SU-DHL-6 (cell line): ENCODE measurements at regions not wholly inside any gene's neighbourhood (a gene's known extent, or its start where the extent isn't known, plus 50 kb on each side); places are given as distances from the start of the nearest gene placed in this dataset.
"Not testable (repeated sequence)": the region's sequence is repeated elsewhere in the genome, so short reads cannot be mapped to it uniquely, and the experiment has no call there.

Experiments
- H2AFZ ChIP-seq: fragments of 200-600 bp; sonication (generic); 2 replicates; pipeline ENCODE4 v1.6.1; 2014; ENCODE audit warnings: low read depth, mild to moderate bottlenecking, moderate library complexity, mixed read lengths, antibody characterized with exemption, low read length; ENCODE audit not compliant: severe bottlenecking
- H3F3A ChIP-seq: fragments of 200-600 bp; shearing (Covaris generic); 2 replicates; pipeline ENCODE4 v1.6.0; 2016; ENCODE audit warnings: antibody characterized with exemption, mild to moderate bottlenecking; ENCODE audit not compliant: insufficient read depth
- H3K27ac ChIP-seq: fragments of 200-600 bp; sonication (generic); 2 replicates; pipeline ENCODE4 v1.5.1; 2016; ENCODE audit warnings: low read depth, mild to moderate bottlenecking, low read length, moderate library complexity, mixed read lengths
- H3K27me3 ChIP-seq: fragments of 200-600 bp; sonication (generic), shearing (Covaris generic); 2 replicates; pipeline ENCODE4 v1.6.0; 2014; ENCODE audit warnings: mild to moderate bottlenecking, low read length
- H3K36me3 ChIP-seq: fragments of 200-600 bp; sonication (generic); 2 replicates; pipeline ENCODE4 v1.6.1; 2014; ENCODE audit warnings: mild to moderate bottlenecking, low read length, mixed read lengths
- H3K4me2 ChIP-seq: fragments of 300-600, 200-600 bp; shearing (Covaris generic), sonication (generic); 2 replicates; pipeline ENCODE4 v1.6.0; 2014; ENCODE audit warnings: low read length, low read depth, mild to moderate bottlenecking; ENCODE audit not compliant: poor library complexity, severe bottlenecking
- H3K4me3 ChIP-seq: fragments of 200-600 bp; sonication (generic); 2 replicates; pipeline ENCODE4 v1.5.1; 2014; ENCODE audit warnings: antibody characterized with exemption, low read length, mild to moderate bottlenecking, mixed read lengths; ENCODE audit not compliant: insufficient read depth, poor library complexity, severe bottlenecking
- H3K79me2 ChIP-seq: fragments of 200-600 bp; sonication (generic); 2 replicates; pipeline ENCODE4 v1.6.1; 2014; ENCODE audit warnings: mild to moderate bottlenecking, low read length, moderate library complexity; ENCODE audit not compliant: insufficient read depth
- H3K9ac ChIP-seq: fragments of 200-600 bp; sonication (generic); 2 replicates; pipeline ENCODE4 v1.7.0; 2014; ENCODE audit warnings: mild to moderate bottlenecking, low read length
- H3K9me2 ChIP-seq: fragments of 200-600 bp; sonication (generic); replicated peaks from 2 replicates; pipeline ENCODE4 v1.6.1; 2014; ENCODE audit warnings: low read length; ENCODE audit not compliant: insufficient read depth
- H3K9me3 ChIP-seq: fragments of 200-600 bp; sonication (generic); 2 replicates; pipeline ENCODE4 v1.6.1; 2014; ENCODE audit warnings: low read length, mixed read lengths; ENCODE audit not compliant: insufficient read depth
- H4K20me1 ChIP-seq: fragments of 200-600 bp; sonication (generic); 2 replicates; pipeline ENCODE4 v1.6.1; 2014; ENCODE audit warnings: low read depth, mild to moderate bottlenecking, antibody characterized with exemption, low read length, moderate library complexity, mixed read lengths
- EZH2phosphoT487 ChIP-seq: fragments of 200-600 bp; sonication (generic), shearing (Covaris generic); conservative IDR thresholded peaks from 2 replicates; pipeline ENCODE4 v1.6.1; 2018; ENCODE audit warnings: mild to moderate bottlenecking, antibody characterized with exemption, low read length, moderate library complexity, mixed read lengths
- TF ChIP-seq, protein P1 (sequence below): fragments of 200-600 bp; sonication (generic); IDR thresholded peaks from one replicate; pipeline ENCODE4 v1.5.1; 2017; ENCODE audit warnings: antibody characterized with exemption, mild to moderate bottlenecking, low read length, moderate library complexity; ENCODE audit not compliant: insufficient read depth, poor library complexity, severe bottlenecking

DNA sequence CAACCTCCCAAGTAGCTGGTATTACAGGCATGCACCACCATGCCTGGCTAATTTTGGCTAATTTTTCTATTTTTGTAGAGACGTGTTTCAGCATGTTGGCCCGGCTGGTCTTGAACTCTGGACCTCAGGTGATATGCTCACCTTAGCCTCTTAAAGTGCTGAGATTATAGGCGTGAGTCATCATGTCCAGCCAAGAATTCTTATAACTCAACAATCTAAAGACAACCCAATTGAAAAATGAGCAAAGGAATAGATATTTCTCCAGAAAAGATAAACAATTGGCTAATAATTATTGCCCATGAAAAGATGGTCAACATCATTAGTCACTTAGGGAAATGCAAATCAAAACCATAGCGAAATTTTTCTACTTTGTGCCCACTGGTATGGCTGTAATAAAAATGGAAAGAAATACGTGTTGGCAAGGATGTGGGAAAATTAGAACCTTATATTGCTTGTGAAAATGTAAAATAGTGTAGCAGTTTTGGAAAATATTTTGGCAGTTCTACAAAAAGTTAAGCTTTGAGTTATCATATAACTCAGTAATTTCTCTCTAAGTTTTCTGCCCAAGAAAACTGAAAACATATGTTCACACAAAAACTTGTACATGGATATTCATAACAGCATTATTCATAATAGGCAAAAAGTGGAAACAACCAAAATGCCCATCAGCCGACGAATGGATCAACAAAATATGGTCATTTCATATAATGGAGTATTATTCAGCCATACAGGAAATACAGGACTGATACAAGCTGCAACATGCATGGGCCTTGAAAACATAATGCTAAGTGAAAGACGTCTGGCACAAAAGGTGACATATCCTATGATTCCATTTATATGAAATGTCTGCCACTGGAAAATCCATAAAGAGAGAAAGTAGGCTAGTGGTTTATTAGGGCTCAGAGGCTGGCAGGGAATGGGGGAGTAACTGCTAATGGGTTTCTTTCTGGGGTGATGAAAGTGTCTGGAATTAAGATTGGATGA lies 87.8 kb downstream of the UTRN start:
- Histone ChIP-seq H3K79me2 (no peaks in the 10 kb centered on the region), H2AFZ (no peak overlapping the region), H4K20me1 (no peaks in the 10 kb centered on the region), H3K27ac (no peak overlapping the region), H3K36me3 (no peaks in the 10 kb centered on the region), H3K9me2 (no peaks in the 10 kb centered on the region), H3K9ac (no peak overlapping the region), H3K27me3 (no peaks in the 10 kb centered on the region), H3F3A (no peaks in the 10 kb centered on the region), H3K9me3 (no peaks in the 10 kb centered on the region), H3K4me2 (no peak overlapping the region), H3K4me3 (no peak overlapping the region)
- TF ChIP-seq EZH2phosphoT487, result no peak
- TF ChIP-seq, protein P1, sequence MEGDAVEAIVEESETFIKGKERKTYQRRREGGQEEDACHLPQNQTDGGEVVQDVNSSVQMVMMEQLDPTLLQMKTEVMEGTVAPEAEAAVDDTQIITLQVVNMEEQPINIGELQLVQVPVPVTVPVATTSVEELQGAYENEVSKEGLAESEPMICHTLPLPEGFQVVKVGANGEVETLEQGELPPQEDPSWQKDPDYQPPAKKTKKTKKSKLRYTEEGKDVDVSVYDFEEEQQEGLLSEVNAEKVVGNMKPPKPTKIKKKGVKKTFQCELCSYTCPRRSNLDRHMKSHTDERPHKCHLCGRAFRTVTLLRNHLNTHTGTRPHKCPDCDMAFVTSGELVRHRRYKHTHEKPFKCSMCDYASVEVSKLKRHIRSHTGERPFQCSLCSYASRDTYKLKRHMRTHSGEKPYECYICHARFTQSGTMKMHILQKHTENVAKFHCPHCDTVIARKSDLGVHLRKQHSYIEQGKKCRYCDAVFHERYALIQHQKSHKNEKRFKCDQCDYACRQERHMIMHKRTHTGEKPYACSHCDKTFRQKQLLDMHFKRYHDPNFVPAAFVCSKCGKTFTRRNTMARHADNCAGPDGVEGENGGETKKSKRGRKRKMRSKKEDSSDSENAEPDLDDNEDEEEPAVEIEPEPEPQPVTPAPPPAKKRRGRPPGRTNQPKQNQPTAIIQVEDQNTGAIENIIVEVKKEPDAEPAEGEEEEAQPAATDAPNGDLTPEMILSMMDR, result no peak

DNA sequence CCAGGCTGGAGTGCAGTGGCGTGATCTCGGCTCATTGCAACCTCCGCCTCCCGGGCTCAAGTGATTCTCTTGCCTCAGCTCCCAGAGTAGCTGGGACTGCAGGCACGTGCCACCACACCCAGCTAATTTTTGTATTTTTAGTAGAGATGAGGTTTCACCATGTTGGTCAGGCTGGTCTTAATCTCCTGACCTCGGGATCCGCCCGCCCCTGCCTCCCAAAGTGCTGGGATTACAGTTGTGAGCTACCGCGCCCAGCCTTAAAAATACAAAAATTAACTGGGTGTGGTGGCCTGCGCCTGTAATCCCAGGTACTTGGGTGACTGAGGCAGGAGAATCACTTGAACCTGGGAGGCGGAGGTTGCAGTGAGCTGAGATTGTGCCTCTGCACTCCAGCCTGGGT lies 89.4 kb downstream of the UTRN start:
- H3K9me2 ChIP-seq, H3K27me3 ChIP-seq, H3K4me3 ChIP-seq, H3K79me2 ChIP-seq, H3K9ac ChIP-seq, H3K4me2 ChIP-seq, H2AFZ ChIP-seq, H3K36me3 ChIP-seq, H3K9me3 ChIP-seq, H3K27ac ChIP-seq, H3F3A ChIP-seq, H4K20me1 ChIP-seq: not testable (repeated sequence)

DNA sequence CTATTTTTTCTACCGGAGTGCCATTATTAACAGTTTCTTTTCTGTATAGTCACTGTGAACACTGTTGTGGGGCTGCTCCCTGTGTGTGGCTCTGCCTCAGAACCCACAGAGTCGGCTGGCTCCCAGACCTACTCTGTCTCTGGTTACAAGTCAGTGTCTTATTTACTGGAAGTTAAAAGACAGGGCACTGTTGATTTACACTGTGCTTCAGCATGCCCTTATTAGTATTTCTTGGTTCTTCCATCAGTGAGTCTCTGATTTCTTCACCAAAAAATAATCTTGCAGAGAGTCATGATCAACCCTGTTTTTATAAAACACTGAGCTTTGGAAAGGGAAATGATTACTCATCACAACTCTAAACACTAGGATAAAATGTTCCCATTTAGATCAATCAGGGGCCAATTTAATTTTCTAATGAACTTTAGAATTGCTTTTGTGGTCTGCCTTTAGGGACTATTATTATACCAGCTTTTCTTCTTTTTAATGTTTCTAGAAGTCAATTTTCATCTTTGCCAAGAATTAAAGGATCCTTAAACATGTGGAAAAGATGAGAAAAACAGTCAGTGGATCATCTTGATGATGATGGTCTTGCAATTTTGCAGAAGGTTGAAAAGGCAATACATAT lies 92.6 kb downstream of the UTRN start:
- Histone ChIP-seq H3K4me2 (no peak overlapping the region), H3K4me3 (no peak overlapping the region), H2AFZ (no peak overlapping the region), H4K20me1 (no peaks in the 10 kb centered on the region), H3K79me2 (no peaks in the 10 kb centered on the region), H3K9me3 (no peaks in the 10 kb centered on the region), H3K9me2 (no peaks in the 10 kb centered on the region), H3F3A (no peaks in the 10 kb centered on the region), H3K36me3 (no peaks in the 10 kb centered on the region), H3K27me3 (no peaks in the 10 kb centered on the region), H3K27ac (no peak overlapping the region), H3K9ac (no peak overlapping the region)
- TF ChIP-seq, protein P1, result no peak
- no peak for TF ChIP-seq EZH2phosphoT487

DNA sequence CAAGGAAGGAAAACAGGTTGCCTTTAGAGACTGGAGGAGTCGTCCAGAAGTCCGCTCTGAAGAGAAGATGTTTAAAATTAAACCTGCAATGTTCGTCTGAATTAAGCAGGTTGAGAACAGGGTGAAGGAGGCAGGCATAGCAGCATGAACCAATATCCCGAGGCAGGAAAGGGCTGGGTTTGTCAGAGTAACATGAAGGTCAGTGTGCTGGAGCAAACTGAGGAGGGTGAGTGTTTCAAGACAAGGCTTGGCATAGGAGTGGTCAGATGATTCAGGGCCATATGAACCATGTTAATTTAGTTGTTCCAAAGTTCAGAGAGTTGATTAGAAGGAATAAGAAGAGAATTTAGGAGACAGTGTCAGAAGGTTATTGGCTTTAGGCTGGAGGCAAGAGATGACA lies 93.3 kb downstream of the UTRN start:
- Histone ChIP-seq H4K20me1 (no peaks in the 10 kb centered on the region), H3K9me3 (no peaks in the 10 kb centered on the region), H3K4me2 (no peak overlapping the region), H3K79me2 (no peaks in the 10 kb centered on the region), H3K36me3 (no peaks in the 10 kb centered on the region), H3K27ac (no peak overlapping the region), H3K27me3 (no peaks in the 10 kb centered on the region), H3K4me3 (no peak overlapping the region), H3K9ac (no peak overlapping the region), H3K9me2 (no peaks in the 10 kb centered on the region), H2AFZ (no peak overlapping the region), H3F3A (no peaks in the 10 kb centered on the region)
- no peak for TF ChIP-seq EZH2phosphoT487
- TF ChIP-seq, protein P1, result no peak
